Activated CD4-positive, alpha-beta T cell treated with anti-CD3 and anti-CD28 coated beads, Interleukin-2, amount 10 ng/mL, durations not matched to agents 24 days and 14 days (primary cell): ENCODE measurements at regions not wholly inside any gene's neighbourhood (a gene's known extent, or its start where the extent isn't known, plus 50 kb on each side); places are given as distances from the start of the nearest gene placed in this dataset.

Source experiments
- DNase-seq: peaks from one replicate; pipeline ENCODE4 v3.0.0; 2022
- H3K27ac Mint-ChIP-seq: one replicate; pipeline ENCODE4 v1.8.0; 2022; ENCODE audit warnings: mild to moderate bottlenecking, mixed read lengths
- H3K27me3 Mint-ChIP-seq: one replicate; pipeline ENCODE4 v1.8.0; 2022; ENCODE audit warnings: mixed read lengths
- H3K36me3 Mint-ChIP-seq: one replicate; pipeline ENCODE4 v1.8.0; 2022; ENCODE audit warnings: low read depth, mild to moderate bottlenecking, mixed read lengths
- H3K4me1 Mint-ChIP-seq: one replicate; pipeline ENCODE4 v1.8.0; 2021; ENCODE audit warnings: mixed read lengths
- H3K4me3 Mint-ChIP-seq: one replicate; pipeline ENCODE4 v1.8.0; 2022; ENCODE audit warnings: mild to moderate bottlenecking, moderate library complexity, mixed read lengths
- H3K9me3 Mint-ChIP-seq: one replicate; pipeline ENCODE4 v1.8.0; 2021; ENCODE audit warnings: mixed read lengths
- intact Hi-C: fragments of 100-400 bp; cut with micrococcal nuclease; formaldehyde crosslinking; loops from one replicate; pipeline ENCODE4 v1.15.1; 2023

GRCh38 chr10:4263601-4263921 lies 478.6 kb upstream of the KLF6 start:
- DNase-seq: peak; percentile 25
- Mint-ChIP-seq H3K27me3 (peaks cover 6% of the 10 kb centered on the region), H3K27ac (no peak overlapping the region), H3K4me3 (no peak overlapping the region), H3K9me3 (no peaks in the 10 kb centered on the region), H3K4me1 (peaks cover 7% of the 10 kb centered on the region), H3K36me3 (no peaks in the 10 kb centered on the region)
- intact Hi-C loops: no loop called here

GRCh38 chr10:4262870-4263600 lies 478.0 kb upstream of the KLF6 start:
- no peak for DNase-seq
- peaks cover 3% of the 10 kb centered on the region for H3K27me3 Mint-ChIP-seq
- H3K4me3 Mint-ChIP-seq: no peak overlapping the region
- intact Hi-C loops: no loop called here
- no peaks in the 10 kb centered on the region for H3K9me3 Mint-ChIP-seq
- H3K36me3 Mint-ChIP-seq: no peaks in the 10 kb centered on the region
- H3K4me1 Mint-ChIP-seq: peaks cover 7% of the 10 kb centered on the region
- no peak overlapping the region for H3K27ac Mint-ChIP-seq

DNA sequence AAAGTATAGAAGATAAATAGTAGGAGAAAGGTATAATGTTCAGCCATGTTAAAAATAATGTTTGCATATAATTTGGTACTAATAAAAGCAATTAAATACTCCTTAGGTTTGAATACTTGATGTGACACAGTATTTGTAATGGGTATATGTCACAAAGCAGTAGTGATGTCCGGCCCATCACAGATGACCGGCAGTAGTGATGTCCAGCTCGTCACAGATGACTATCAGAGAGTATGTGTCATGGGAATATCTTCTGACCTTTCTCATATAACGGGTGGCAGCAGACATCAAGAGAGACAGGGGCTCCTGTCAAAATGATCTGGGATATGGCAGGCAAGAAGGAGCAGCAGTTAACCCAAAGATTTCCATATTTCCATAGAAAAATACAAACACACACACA lies 477.4 kb upstream of the KLF6 start:
- DNase-seq: no peak
- Mint-ChIP-seq H3K4me3 (no peak overlapping the region), H3K27ac (no peak overlapping the region), H3K4me1 (peaks cover 7% of the 10 kb centered on the region), H3K27me3 (peaks cover 3% of the 10 kb centered on the region), H3K9me3 (no peaks in the 10 kb centered on the region), H3K36me3 (no peaks in the 10 kb centered on the region)
- intact Hi-C loops: no loop called here

DNA sequence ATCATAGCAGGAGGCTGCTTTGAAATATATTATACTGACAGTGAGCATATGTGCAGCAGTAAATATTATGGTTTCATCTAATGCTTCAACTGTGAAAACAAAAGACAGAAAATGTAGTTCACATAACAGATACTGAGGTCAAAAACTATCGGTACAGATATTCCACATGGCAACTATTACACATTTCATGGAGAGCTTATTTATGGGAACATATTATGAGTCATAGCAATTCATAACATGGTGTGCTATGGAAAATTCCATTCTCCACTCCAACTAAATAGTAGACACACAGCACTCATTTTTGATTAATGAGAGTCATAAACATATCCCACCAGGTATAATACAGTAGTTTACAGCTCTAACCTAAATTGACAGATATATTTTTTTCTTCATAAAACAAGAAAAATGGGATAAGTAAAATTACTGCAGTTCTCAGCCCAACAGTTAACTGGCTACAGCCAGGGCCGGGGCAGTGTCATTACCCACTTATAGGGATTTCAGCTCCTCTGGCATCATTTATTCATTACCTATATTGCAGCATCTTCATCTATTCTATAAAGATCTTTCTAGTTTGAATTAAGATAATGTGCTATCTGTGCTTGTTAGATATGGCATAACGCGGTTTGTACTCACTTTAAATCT lies 475.6 kb upstream of the KLF6 start:
- peak; percentile 10 for DNase-seq
- Mint-ChIP-seq H3K9me3 (no peaks in the 10 kb centered on the region), H3K27me3 (peaks cover 3% of the 10 kb centered on the region), H3K36me3 (no peaks in the 10 kb centered on the region), H3K27ac (no peak overlapping the region), H3K4me1 (peaks cover 3% of the 10 kb centered on the region), H3K4me3 (no peak overlapping the region)
- intact Hi-C loops: no loop called here

DNA sequence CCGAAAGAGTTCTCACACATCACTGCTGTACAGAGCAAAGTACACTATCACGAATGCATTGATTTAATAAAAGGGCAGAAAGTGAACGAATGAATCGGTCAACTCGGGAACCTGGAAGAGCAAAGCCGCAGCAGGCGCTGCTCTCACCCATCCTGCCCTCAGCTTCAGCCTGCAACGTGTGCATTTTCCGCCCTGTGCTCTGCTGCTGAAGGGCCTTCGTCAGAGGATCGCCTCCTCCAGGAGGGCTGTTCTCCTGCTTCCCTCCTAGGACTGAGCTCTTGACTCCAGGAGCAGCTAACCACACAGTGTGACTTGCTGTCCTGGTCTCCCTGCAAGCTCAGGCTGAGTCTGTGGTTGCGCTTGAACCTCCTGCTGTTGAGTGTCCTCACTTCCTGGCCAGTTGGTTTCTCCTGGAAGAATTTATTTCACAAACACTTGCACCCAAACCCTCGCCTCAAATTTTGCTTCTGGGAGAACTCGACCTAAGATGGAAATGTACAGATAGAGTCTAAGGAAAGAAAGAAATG lies 473.0 kb upstream of the KLF6 start:
- Mint-ChIP-seq H3K4me3 (no peak overlapping the region), H3K27ac (no peak overlapping the region), H3K4me1 (peaks cover 3% of the 10 kb centered on the region), H3K9me3 (peaks cover 5% of the 10 kb centered on the region), H3K27me3 (peaks cover 3% of the 10 kb centered on the region), H3K36me3 (no peaks in the 10 kb centered on the region)
- intact Hi-C loops: no loop called here
- DNase-seq: peak; percentile 41

- Mint-ChIP-seq H3K36me3 (no peaks in the 10 kb centered on the region), H3K9me3 (peaks cover 5% of the 10 kb centered on the region), H3K4me1 (peaks cover 3% of the 10 kb centered on the region), H3K27me3 (peaks cover 1% of the 10 kb centered on the region), H3K27ac (no peak overlapping the region), H3K4me3 (no peak overlapping the region)
- peak; percentile 15 for DNase-seq
- intact Hi-C loops: no loop called here
These were observed 472.0 kb upstream of the KLF6 start for GRCh38 chr10:4256971-4257370.

DNA sequence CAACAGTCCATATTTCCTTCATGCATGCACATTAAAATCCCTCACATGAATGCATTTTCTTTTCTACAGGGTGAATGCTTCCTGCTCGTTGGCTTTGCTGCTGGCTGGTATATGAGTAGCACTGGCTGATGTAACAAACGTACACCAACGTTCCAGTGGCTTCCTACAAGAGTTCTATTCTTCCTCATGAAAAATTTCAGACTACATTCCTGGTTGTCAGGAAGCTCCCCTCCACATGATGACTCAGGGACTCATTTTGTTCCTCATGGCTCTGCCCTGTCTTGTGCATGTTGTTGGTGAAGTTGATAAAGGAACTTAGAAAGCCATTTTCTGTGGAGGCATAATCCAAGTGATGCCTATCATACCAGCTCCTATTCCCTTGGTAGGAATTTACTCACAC lies 470.7 kb upstream of the KLF6 start:
- DNase-seq: peak; percentile 40
- Mint-ChIP-seq H3K4me3 (no peak overlapping the region), H3K4me1 (peaks cover 3% of the 10 kb centered on the region), H3K27ac (no peak overlapping the region), H3K36me3 (no peaks in the 10 kb centered on the region), H3K9me3 (peaks cover 9% of the 10 kb centered on the region), H3K27me3 (peaks cover 1% of the 10 kb centered on the region)
- intact Hi-C loops: no loop called here

DNA sequence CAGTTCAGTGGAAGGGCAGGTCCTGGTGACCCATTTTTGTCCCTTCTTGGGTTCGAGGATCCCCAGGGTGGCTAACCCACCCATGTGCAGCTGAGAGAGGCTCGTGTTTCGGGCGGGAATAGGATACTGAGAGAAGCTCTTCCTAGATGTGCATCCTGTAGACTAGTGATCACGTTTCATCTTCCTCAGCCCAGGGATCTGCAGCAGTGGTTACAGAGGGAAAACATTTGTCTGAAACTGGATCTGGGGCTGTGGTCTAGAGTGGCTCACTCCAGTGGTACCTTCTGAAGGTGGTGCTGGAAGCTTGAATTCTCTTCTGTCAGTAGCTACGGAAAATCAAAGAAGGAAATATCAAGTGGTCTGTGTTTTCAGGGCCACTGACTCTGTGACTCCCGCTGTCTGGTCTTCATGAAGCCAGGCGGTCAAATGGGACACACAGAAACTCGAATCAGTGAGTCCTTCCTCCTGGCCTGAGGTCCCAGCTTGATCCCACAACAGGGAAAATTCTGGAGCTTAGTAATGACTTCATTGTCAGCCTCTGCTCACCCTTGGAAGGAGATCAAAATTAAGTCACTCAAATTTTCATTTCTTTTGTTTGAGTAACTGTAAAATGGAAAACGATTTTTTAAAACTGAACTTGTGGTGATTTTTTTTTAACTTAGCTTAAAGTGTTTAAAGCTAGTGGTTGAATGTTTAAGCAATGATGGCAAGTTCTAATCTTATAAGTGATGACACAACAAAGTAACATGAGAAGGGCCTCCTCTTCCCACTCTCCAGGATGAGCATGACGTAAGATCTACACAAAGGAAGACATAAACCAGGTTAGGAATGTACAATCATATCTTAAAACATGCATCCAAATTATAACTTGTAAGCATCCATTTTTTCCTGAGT lies 469.3 kb upstream of the KLF6 start:
- DNase-seq: no peak
- Mint-ChIP-seq H3K27me3 (no peaks in the 10 kb centered on the region), H3K27ac (no peak overlapping the region), H3K9me3 (peaks cover 16% of the 10 kb centered on the region), H3K4me3 (no peak overlapping the region), H3K4me1 (peaks cover 9% of the 10 kb centered on the region), H3K36me3 (no peaks in the 10 kb centered on the region)
- intact Hi-C loops: no loop called here

GRCh38 chr10:4252701-4253100 lies 467.7 kb upstream of the KLF6 start:
- DNase-seq: no peak
- no peaks in the 10 kb centered on the region for H3K36me3 Mint-ChIP-seq
- intact Hi-C loops: no loop called here
- no peaks in the 10 kb centered on the region for H3K27me3 Mint-ChIP-seq
- H3K27ac Mint-ChIP-seq: no peak overlapping the region
- H3K4me1 Mint-ChIP-seq: peaks cover 13% of the 10 kb centered on the region
- peaks cover 19% of the 10 kb centered on the region for H3K9me3 Mint-ChIP-seq
- no peak overlapping the region for H3K4me3 Mint-ChIP-seq

DNA sequence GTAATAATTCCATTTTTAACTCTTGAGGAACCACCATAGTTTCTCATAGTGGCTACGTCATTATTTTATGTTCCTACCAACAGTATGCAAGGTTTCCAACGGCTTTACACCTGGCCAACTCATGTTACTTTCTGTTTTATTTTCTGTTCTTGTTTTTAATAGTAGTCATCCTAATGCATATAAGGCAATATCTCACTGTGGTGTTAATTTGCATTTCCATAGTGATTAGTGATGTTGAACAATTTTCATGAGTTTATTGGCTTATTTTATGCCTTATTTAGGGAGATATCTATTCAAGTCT lies 465.5 kb upstream of the KLF6 start:
- DNase-seq: peak; percentile 50
- no peak overlapping the region for H3K4me3 Mint-ChIP-seq
- no peaks in the 10 kb centered on the region for H3K36me3 Mint-ChIP-seq

GRCh38 chr10:4249841-4250586 lies 465.0 kb upstream of the KLF6 start:
- H3K36me3 Mint-ChIP-seq: no peaks in the 10 kb centered on the region
- no peak overlapping the region for H3K4me3 Mint-ChIP-seq
- peaks cover 33% of the 10 kb centered on the region for H3K4me1 Mint-ChIP-seq
- H3K27me3 Mint-ChIP-seq: no peaks in the 10 kb centered on the region
- intact Hi-C loops: loop anchor here (10.0 kb wide), 3 partner anchors 215 to 1025 kb away; no protein-coding TSS in a partner anchor
- no peak overlapping the region for H3K27ac Mint-ChIP-seq
- H3K9me3 Mint-ChIP-seq: peaks cover 21% of the 10 kb centered on the region
- peak; percentile 46 for DNase-seq

More for the DNA sequence above, 465.5 kb upstream of the KLF6 start:
- intact Hi-C loops: no loop called here
- peaks cover 26% of the 10 kb centered on the region for H3K9me3 Mint-ChIP-seq
- H3K27me3 Mint-ChIP-seq: no peaks in the 10 kb centered on the region
- H3K27ac Mint-ChIP-seq: no peak overlapping the region
- peaks cover 30% of the 10 kb centered on the region for H3K4me1 Mint-ChIP-seq

- Mint-ChIP-seq H3K4me1 (peaks cover 49% of the 10 kb centered on the region), H3K9me3 (peaks cover 21% of the 10 kb centered on the region), H3K27ac (peak overlapping the region; percentile 72), H3K27me3 (no peaks in the 10 kb centered on the region), H3K36me3 (no peaks in the 10 kb centered on the region), H3K4me3 (no peak overlapping the region)
- DNase-seq: peak; percentile 34
- intact Hi-C loops: loop anchor here (10.0 kb wide), 3 partner anchors 213 to 1023 kb away; no protein-coding TSS in a partner anchor
These were observed 462.4 kb upstream of the KLF6 start for GRCh38 chr10:4247379-4247778.

GRCh38 chr10:4246881-4247358 lies 461.9 kb upstream of the KLF6 start:
- peak overlapping the region; percentile 16 for H3K4me3 Mint-ChIP-seq
- peaks cover 21% of the 10 kb centered on the region for H3K9me3 Mint-ChIP-seq
- H3K4me1 Mint-ChIP-seq: peaks cover 53% of the 10 kb centered on the region
- H3K27me3 Mint-ChIP-seq: no peaks in the 10 kb centered on the region
- peak overlapping the region; percentile 72 for H3K27ac Mint-ChIP-seq
- no peaks in the 10 kb centered on the region for H3K36me3 Mint-ChIP-seq
- intact Hi-C loops: loop anchor here (10.0 kb wide), 3 partner anchors 212 to 1022 kb away; no protein-coding TSS in a partner anchor
- no peak for DNase-seq
